HG02973 (cell line): ENCODE measurements at regions not wholly inside any gene's neighbourhood (a gene's known extent, or its start where the extent isn't known, plus 50 kb on each side); places are given as distances from the start of the nearest gene placed in this dataset.
"Not testable (repeated sequence)": the region's sequence is repeated elsewhere in the genome, so short reads cannot be mapped to it uniquely, and the experiment has no call there.

Source experiments
- ATAC-seq: cut with Tn5 transposase; IDR thresholded peaks from one replicate; pipeline ENCODE4 v1.9.1; 2021; ENCODE audit warnings: moderate library complexity; ENCODE audit not compliant: unreplicated experiment

DNA sequence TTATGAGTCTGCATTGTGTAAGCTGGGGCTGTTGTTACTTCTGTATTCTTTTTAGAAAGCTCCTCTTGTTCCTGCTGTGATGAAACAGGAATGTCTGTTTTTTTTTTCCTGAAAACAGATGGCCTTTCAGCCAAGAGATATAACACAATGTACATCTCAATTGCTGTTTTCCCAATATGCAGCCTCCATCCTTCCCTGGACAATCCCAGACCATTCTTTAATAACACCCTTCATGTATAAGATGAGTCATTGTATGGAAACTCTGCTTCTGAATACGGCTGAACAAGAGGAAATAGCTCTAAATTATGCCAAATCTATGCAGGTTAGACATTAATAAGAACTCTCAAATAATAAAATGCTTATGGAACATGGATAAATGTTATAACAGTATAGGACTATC is 60.2 kb upstream of the LRRC4C start:
- no peak for ATAC-seq

DNA sequence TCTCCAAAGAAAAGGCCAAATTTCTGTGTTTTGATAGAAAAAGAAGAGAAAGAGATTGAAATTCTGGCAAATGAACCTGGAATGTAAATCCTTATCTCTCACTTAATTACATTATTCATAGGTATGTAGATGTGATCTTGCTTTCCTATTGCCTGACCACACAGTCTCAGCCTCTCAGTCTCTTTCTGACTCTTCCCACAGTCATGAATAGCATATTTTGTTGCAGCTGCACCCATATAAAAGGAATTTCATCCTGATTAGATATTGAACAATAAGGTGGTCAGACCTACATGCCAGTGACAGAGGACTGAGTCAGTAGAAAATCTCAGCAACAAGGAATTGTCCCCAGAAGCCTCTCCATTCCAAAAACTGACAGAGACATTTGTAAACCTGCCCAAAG is 62.9 kb upstream of the LRRC4C start:
- no peak for ATAC-seq

DNA sequence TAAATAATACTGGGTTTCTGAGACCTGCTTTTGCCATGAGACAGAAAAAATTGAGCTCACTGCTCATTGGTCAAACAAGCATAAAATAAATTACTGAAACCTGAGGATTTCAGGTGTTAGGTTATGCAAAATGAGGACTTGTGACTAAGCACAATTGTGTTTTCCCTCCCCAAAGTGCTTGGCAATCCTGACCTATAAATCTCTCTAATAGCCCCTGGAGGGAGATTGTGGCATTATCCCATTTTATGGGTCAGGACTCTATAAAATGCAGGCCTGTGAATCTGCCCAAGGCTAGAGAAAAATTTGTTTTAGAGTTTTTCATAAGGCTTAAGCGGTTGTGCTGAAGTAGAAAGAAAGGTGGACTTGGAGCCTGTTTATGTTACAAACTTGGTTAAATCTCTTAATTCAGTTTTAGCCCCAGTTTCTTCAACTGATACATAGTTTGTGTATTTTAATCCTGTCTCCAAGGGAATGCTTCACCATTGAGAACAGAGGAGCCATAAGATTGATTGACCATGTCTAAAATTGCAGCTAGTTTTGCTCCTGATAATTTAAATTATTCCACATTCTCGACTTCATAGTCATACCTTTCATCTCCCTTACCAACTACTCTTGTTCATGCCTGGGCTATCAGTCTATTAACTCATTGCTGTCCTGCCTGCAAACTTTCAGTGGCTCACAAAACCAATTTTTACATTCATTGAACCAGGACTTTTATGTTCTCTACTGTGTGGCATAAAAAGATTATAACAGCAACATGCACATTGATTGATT is 63.6 kb upstream of the LRRC4C start:
- ATAC-seq, result no peak

DNA sequence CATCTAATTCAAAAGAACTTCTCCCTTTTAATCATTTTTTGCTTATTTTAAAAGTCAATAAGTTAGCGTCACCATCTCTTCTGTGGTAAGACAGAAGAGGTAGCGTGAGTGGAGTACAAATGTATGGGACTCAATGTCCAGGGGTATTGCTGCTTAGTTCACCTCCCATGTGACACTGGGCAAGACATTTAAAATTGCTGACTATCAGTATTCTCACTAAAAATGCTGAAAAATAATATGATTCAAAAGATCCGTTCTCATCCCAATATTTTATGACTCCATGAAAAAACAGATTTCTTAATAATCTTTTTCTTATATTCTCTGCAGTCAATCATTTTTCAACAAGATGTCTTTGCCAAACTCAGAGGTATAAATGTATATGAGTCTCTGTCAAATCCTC is 68.1 kb upstream of the LRRC4C start:
- ATAC-seq, result no peak

DNA sequence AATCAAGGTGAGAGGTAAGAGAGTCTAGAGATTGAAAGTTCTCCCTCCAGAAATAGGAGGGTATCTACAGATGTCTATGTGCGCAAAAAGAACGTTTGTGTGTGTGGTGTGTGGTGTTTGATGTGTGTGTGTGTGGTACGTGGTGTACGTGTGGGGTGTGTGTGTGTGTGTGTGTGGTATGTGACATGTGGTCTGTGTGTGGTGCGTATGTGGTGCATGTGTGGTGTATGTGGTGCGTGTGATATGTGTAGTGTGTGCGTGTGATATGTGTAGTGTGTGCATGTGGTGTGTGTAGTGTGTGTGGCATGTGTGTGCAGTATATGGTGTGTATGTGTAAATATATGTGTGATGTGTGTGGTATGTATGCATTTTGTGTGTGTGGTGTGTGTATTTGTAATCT is 73.0 kb upstream of the LRRC4C start:
- no peak for ATAC-seq

DNA sequence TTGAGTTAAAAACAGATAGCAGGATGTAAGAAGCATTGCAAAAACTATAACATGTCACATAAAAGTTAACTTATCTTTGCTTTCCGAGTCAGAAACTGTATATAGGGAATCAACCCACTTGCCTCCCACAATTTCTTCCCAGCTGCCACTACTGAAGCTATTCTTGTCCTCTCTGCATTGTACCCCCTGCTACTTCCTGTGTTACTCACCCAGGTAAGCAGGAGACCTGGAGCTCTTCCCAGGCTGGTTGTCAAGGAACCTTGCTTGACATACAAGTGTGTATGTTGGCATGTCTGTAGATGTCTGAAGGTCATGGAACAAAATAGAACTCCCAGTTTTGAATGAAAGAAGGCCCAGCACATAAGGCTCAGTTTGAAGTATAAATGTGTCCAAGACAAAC is 74.3 kb upstream of the LRRC4C start:
- no peak for ATAC-seq

DNA sequence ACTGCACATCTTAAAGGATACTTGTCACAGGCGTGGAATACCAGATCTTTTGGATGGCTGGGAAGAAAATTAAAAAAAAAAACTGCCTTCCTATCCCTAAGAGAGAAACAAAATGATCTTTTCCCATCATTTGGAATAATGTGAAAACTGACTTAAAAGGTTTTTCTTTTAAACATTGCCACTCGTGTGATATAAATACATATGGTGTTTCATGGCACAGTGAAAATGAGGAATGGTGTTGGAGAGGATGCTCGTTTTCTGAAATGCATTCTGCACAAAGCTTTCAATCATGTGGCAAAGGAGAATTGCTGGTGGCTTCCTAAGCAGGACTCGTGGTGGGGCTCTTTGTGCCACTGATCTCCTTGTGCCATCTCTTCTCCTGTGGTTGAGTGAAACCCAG is 74.9 kb upstream of the LRRC4C start:
- no peak for ATAC-seq

DNA sequence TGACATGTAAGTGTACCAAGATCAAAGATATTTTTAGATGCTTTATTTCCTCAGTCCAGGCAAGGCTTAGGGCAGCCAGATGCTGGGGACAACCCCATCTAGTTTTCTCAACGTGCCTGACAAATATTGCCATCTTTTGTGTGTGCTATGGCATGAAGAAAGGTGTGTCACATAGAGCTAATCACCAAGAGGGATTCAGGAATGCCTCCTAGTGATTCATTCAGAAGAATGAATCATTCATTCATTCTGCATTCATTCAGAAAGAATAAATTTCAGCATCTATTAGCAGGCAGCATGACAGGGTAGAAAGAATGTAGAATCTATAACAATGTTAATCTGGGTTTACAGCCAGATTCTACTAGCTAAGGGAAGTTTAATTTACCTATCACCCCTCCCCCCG is 75.4 kb upstream of the LRRC4C start:
- ATAC-seq, result no peak

DNA sequence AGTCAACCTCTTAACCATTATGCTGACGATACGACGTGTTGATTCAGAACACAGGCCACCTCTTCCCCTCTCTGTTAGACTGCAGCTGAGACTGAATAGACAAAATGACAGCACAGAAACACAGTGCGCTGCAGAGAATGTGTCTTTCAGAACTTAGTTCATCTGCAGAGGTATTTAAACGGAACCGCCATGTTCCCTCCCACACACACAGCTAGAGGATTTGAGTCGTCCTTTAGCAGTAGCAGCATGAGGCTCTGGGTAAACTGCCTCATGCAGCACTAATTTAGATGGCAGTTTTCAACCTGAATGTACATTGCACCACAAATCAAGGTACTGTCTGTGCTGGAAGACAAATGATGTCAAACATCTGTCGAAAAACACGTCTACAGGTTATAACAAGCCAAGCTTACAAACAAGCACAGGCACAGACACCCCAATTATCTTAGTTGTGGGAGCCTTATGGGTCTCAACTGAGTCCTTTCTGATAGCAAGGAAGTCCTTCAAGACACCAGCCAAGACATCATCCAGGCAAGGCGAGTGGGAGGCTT is 76.6 kb upstream of the LRRC4C start:
- ATAC-seq, result no peak

DNA sequence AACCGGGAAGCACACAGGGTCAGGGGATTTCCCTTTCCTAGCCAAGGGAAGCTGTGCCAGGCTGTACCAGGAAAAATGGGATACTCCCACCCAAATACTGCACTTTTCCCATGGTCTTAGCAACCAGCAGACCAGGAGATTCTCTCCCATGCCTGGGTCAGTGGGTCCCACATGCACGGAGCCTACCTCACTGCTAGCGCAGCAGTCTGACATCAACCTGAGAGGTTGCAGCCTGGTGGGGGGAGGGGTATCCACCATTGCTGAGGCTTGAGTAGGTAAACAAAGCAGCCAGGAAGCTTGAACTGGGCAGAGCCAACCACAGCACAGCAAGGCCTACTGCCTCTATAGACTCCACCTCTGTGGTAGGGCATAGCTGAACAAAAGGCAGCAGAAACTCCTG is 85.5 kb upstream of the LRRC4C start:
- ATAC-seq, result not testable (repeated sequence)

DNA sequence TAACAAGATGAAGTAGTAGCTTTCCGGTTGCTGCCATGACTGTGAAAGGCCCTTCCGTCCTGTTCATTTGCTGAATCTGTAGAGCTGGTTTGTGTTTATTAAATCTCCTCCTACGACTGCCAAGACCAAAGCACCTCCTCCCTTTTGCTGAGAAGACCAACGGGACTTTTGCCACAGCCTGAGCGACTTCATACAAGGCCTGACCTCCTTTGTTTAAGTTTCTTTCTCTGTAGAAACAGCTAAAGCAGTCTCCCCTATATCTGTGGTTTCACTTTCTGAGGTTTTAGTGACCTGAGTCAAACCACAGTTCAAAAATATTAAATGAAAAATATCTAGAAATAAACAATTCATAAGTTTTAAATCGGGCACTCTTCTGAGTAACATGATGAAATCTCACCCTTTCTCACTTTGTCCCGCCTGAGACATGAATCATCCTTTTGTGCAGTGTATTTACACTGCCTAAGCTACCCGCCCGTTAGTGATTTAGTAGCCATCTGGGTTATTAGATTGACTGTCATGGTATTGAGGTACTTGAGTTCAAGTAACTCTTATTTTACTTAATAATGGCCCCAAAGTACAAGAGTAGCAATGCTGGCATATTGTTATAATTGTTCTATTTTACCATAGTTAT is 119.1 kb upstream of the LRRC4C start:
- no peak for ATAC-seq

DNA sequence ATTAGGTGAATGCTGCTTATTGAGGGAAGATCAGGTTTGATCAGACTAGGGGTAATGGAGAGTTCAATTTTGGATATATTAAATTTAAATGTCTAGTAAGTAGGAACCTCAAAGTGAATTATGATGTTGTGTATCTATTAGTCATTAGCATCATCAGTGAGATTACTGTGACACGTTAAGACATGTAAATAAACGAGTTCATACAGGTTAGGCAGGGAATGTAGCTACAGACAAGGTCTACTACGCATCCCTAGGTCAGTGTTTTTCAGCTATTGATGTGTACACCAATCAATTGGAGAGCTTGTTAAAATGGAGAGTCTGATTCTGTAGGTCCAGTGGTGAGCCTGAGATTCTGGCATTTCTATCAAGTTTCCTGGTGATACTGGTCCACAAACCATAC is 120.1 kb upstream of the LRRC4C start:
- ATAC-seq, result no peak

DNA sequence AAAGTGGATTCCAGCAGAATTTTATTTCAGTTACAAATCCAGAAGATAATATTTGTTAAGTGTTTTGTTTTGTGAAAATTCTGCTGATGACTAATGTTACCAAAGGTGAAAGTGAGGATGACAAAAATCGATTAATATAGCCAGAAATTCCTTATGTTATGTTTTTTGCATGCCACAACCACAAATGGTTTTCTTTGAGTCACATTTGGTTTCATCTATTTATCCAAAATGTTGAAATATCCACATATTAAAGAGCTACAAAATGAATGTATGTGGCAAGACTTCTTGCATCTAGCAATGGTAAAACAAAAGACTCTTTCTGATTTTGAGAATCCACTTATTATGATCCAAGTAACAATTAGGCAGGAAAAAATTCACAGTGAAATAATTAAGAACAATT is 150.1 kb upstream of the LRRC4C start:
- no peak for ATAC-seq

DNA sequence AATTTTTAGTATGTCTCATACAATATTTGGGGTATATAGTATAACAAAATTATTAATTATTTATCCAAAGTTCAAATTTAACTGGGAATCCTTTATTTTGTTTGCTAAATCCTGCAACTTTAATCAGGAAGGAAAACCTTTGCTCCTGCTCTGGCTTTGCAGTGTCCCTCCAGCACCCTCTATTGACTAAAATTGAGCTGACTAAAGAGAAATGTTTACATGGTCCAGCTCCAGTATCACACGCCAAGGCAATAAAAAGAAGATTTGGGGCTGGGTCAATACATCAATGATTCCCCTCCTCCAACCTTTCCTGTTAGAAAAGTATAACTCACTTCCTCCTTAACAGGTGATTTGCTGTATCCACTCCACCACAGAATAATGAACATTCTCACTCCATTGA is 153.0 kb upstream of the LRRC4C start:
- ATAC-seq, result no peak

DNA sequence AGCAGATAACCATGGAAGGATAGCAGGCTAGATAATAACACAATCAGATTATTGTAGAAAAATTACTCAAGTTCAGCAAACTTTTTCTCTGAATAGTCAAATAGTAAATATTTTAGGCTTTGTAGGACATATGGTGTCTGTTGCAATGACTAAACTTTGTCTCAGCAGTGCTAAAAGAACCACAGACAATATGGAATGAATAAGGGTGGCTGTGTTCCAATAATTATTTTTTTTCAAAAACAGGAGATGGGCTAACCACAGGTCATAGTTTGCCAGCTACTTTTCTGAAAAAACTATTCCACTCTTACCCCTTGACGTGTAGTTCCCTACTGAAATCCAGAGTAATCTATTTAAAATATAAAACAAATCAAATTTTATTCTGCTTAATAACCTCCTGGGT is 153.9 kb upstream of the LRRC4C start:
- ATAC-seq, result no peak

DNA sequence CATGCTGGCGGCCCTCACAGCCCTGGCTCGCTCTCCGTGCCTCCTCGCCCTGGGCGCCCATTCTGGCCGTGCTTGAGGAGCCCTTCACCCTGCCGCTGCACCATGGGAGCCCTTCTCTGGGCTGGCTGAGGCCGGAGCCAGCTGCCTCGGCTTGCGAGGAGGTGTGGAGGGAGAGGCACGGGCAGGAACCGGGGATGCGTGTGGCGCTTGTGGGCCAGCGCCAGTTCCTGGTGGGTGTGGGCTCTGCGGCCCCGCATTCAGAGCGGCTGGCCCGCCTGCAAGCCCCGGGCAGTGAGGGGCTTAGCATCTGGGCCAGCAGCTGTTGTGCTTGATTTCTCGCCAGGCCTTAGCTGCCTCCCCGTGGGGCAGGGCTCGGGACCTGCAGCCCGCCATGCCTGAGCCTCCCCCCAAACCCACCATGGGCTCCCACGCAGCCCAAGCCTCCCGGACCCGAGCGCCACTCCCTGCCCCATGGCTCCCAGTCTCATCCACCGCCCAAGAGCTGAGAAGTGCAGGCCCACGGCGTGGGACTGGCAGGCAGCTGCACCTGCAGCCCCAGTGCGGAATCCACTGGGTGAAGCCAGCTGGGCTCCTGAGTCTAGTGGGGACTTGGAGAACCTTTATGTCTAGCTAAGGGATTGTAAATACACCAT is 163.4 kb upstream of the LRRC4C start:
- no peak for ATAC-seq

DNA sequence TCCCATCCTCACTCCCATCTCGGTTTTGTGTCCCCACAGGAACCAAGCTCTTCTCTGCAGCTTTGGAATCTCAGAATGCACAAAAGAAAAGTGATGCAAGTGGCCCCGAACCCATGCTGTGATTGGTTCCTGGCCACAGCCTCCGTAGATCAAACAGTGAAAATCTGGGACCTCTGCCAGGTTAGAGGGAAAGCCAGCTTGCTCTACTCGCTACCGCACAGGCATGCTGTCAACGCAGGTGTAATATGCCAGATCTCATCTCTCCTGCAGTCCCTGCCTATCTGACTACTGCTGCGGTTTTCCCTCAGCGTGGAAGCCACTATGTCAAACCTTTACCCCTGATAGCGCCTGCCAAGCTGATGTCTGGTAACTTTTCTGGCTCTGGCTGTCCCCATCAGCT is 200.5 kb upstream of the LRRC4C start:
- ATAC-seq, result no peak

DNA sequence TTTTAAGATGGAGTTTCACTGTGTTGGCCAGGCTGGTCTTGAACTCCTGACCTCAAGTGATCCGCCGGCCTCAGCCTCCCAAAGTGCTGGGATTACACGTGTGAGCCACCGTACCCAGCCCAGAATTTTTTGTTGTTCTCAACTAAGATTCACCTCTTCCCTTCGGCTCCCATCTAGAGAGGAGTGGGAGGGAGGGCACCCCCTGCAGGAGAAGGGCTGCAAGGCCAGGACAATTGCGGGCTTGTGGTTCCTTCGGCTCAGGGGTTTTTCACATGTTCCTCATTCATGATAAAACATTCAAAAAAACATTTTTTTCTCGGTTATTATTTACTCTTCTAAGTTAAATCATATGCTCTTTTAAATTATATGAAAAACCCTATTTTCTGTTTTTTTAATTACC is 201.1 kb upstream of the LRRC4C start:
- no peak for ATAC-seq

DNA sequence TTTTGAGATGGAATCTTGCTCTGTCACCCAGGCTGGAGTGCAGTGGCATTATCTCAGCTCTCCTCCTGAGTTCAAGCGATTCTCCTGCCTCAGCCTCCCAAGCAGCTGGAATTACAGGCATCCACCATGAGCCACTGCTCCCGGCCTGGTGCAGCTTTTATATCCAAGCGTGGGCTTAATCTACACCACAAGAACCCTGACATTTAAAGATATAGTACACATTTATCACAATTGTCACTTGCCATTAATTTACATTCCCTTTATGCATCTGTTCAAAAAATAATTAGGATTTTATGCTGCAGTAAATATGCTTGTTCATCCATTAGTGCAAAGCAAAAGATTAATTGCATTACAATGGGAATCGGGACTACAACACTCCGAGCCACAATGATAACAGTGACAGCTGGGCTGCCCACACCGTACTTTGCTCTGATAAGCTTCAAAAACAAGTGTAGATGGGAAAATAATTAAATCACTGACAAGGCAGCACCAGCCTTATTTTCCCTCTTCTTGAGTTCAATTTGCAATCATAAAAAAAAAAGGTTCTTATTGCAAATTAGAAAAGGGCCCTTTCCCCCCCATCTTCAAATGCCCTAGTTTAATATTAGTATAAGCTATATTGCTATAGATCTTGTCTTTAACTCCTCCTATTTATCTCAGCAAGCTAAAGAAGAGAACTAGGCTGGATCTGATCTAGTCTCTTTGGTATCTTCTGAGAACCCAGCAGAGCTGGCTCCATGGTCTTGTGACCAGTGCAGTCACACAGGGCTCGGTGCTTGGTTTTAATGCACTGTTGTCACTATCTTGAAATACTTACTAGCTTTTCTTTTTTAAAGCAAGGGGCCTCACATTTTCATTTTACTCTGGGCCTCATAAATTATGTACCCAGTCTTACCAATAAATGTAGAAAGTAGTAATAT is 206.2 kb upstream of the LRRC4C start:
- no peak for ATAC-seq

DNA sequence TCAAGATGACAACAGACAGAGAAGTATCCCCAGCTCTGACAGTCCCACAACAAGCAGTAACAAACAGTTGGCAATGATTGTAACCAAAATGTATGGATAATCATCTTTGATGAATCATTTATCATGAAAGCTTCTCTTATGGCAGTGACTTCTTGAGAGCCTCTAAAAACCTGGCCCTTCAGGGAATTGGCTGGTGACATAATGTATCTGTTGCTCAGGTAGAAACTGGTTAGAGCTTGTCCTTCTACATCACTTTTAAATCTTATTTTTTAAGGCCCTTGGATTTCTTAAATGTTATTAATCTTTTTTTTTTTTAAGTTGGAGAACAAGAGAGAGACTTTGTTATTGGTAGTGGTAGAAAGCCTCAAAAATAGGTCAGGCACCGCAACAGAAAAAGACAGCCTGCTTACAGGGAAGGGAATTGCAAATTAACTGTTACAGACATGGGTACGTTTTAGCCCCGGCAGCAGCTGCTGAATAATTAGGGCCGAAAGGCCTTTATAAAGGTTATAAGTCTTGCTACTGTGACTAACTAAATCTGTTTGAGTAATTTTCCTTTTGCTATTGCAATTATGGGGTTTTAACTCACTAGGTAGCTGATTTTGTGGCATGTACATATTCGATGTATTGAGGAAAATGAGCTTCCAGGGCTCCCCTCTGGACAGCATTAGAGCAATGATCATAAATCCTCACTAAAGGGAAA is 207.7 kb upstream of the LRRC4C start:
- ATAC-seq, result no peak
